ENCODE measurements at regions not wholly inside any gene's neighbourhood (a gene's known extent, or its start where the extent isn't known, plus 50 kb on each side); places are given as distances from the start of the nearest gene placed in this dataset.

GRCh38 chr6:91149246-91149955 lies 562.5 kb upstream of the MAP3K7 start:
- in situ Hi-C loops (cut with MboI; ENCODE audit: low pct_unique_long_range_greater_than_20kb, low sequenced_read_pairs, unreplicated experiment): no loop called here
- no peak for DNase-seq (ENCODE audit: low spot score)
- TF ChIP-seq, protein P1, sequence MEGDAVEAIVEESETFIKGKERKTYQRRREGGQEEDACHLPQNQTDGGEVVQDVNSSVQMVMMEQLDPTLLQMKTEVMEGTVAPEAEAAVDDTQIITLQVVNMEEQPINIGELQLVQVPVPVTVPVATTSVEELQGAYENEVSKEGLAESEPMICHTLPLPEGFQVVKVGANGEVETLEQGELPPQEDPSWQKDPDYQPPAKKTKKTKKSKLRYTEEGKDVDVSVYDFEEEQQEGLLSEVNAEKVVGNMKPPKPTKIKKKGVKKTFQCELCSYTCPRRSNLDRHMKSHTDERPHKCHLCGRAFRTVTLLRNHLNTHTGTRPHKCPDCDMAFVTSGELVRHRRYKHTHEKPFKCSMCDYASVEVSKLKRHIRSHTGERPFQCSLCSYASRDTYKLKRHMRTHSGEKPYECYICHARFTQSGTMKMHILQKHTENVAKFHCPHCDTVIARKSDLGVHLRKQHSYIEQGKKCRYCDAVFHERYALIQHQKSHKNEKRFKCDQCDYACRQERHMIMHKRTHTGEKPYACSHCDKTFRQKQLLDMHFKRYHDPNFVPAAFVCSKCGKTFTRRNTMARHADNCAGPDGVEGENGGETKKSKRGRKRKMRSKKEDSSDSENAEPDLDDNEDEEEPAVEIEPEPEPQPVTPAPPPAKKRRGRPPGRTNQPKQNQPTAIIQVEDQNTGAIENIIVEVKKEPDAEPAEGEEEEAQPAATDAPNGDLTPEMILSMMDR (IDR thresholded peaks at IDR 0.05; ENCODE audit: extremely low read depth, insufficient read depth, missing control alignments): no peak

GRCh38 chr6:91144126-91144525 lies 557.3 kb upstream of the MAP3K7 start:
- in situ Hi-C loops (cut with MboI; ENCODE audit: low pct_unique_long_range_greater_than_20kb, low sequenced_read_pairs, unreplicated experiment): no loop called here
- TF ChIP-seq, protein P1 (IDR thresholded peaks at IDR 0.05; ENCODE audit: extremely low read depth, insufficient read depth, missing control alignments): no peak
- no peak for DNase-seq (ENCODE audit: low spot score)

DNA sequence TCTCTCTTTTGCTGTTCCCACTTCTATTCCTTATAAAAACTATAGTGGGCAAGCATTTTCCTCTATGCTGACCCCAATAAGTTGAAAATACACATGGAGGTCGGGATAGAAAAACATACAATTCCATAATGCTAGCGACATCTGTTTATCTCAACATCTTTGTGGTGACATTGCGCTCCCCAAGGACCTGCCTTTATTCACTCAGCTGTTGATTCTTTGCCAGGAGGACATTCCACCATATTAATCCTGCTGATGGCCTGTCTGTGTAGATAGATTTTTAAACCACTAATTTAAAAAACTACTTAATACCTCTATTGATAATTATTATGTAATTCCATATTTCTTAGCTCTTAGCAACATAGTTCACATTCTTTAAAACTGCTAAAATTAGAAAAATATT lies 555.3 kb upstream of the MAP3K7 start:
- TF ChIP-seq, protein P1 (IDR thresholded peaks at IDR 0.05; ENCODE audit: extremely low read depth, insufficient read depth, missing control alignments): no peak
- no peak for DNase-seq (ENCODE audit: low spot score)
- in situ Hi-C loops (cut with MboI; ENCODE audit: low pct_unique_long_range_greater_than_20kb, low sequenced_read_pairs, unreplicated experiment): no loop called here

DNA sequence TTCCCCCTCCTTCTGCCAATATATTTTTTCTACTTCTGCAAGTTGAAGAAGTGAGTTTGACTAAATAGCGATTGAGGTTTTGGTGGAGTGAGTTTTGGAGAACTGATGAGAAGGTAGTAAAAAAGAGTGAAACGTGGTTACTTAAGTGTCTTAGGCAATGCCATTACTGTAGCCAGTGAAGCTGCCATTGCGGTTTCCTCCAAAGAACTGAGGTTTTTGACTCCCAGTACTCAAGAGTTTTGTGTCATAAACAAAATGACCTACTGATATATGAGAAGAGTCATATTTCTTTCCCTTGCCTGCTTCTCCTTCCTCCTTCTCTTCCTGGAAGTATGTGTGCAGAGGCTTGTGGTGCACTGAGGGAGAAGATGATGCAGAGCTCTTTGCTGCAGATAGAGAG lies 554.5 kb upstream of the MAP3K7 start:
- in situ Hi-C loops (cut with MboI; ENCODE audit: low pct_unique_long_range_greater_than_20kb, low sequenced_read_pairs, unreplicated experiment): no loop called here
- TF ChIP-seq, protein P1 (IDR thresholded peaks at IDR 0.05; ENCODE audit: extremely low read depth, insufficient read depth, missing control alignments): no peak
- DNase-seq (ENCODE audit: low spot score): no peak

- TF ChIP-seq, protein P1 (IDR thresholded peaks at IDR 0.05; ENCODE audit: extremely low read depth, insufficient read depth, missing control alignments): no peak
- in situ Hi-C loops (cut with MboI; ENCODE audit: low pct_unique_long_range_greater_than_20kb, low sequenced_read_pairs, unreplicated experiment): no loop called here
- no peak for DNase-seq (ENCODE audit: low spot score)
Observed at GRCh38 chr6:91140449-91140848, 553.6 kb upstream of the MAP3K7 start.

- in situ Hi-C loops (cut with MboI; ENCODE audit: low pct_unique_long_range_greater_than_20kb, low sequenced_read_pairs, unreplicated experiment): no loop called here
- TF ChIP-seq, protein P1 (IDR thresholded peaks at IDR 0.05; ENCODE audit: extremely low read depth, insufficient read depth, missing control alignments): no peak
- DNase-seq (ENCODE audit: low spot score): no peak
Observed at GRCh38 chr6:91137286-91137685, 550.4 kb upstream of the MAP3K7 start.

Data from GM13977 (cell line).